H1 (cell line): ENCODE measurements at regions not wholly inside any gene's neighbourhood (a gene's known extent, or its start where the extent isn't known, plus 50 kb on each side); places are given as distances from the start of the nearest gene placed in this dataset.

ENCODE experiments used
- CTCF ChIA-PET: fragments of 300-600 bp; sonication (Branson Sonifier 250); formaldehyde crosslinking; loops from one replicate; lab custom pipeline; 2021; ENCODE audit not compliant: partially characterized antibody; lab: Charles Lee
- POLR2A ChIA-PET: fragments of 300-600 bp; sonication (Branson Sonifier 250); formaldehyde crosslinking; loops from one replicate; lab custom pipeline; 2021; ENCODE audit warnings: inconsistent platforms; ENCODE audit not compliant: partially characterized antibody; lab: Charles Lee
- DNase-seq, 2 experiments: peaks; one replicate each; pipeline versions ENCODE4 v3.0.0 to v3.0.0-alpha.2; 2010 to 2022; ENCODE audit warnings: low spot score in 2 of 2, low read depth in 1 of 2, mixed read lengths in 1 of 2
- FAIRE-seq: peaks from 2 replicates; lab custom pipeline; 2011; peaks lifted over from hg19 to GRCh38; lab: Jason Lieb, UNC
- H2AFZ ChIP-seq: 2 replicates; pipeline ENCODE4 v1.8.1; 2012; ENCODE audit warnings: low read length, inconsistent platforms
- H2AK5ac ChIP-seq: 2 replicates; pipeline ENCODE4 v1.6.1; 2013; ENCODE audit warnings: low read depth, low read length
- H2BK120ac ChIP-seq: replicated peaks from 2 replicates; pipeline ENCODE3; 2013; ENCODE audit warnings: low read depth, low read length, inconsistent platforms
- H2BK12ac ChIP-seq: 2 replicates; pipeline ENCODE4 v1.6.1; 2013; ENCODE audit warnings: low read depth, low read length
- H2BK15ac ChIP-seq: 2 replicates; pipeline ENCODE4 v1.6.1; 2013; ENCODE audit warnings: low read length
- H2BK20ac ChIP-seq: 2 replicates; pipeline ENCODE4 v1.6.1; 2013; ENCODE audit warnings: low read length
- H2BK5ac ChIP-seq: 2 replicates; pipeline ENCODE4 v1.6.1; 2013; ENCODE audit warnings: low read depth, low read length
- H3K14ac ChIP-seq: 2 replicates; pipeline ENCODE4 v1.6.1; 2013; ENCODE audit warnings: inconsistent platforms; ENCODE audit not compliant: insufficient read length
- H3K18ac ChIP-seq: 2 replicates; pipeline ENCODE4 v1.6.1; 2013; ENCODE audit warnings: low read length; ENCODE audit errors: extremely low read depth
- H3K23ac ChIP-seq: 2 replicates; pipeline ENCODE4 v1.6.1; 2013; ENCODE audit warnings: inconsistent platforms; ENCODE audit not compliant: insufficient read length
- H3K23me2 ChIP-seq: 2 replicates; pipeline ENCODE4 v1.6.1; 2013; ENCODE audit warnings: low read depth, low read length
- H3K27ac ChIP-seq: 2 replicates; pipeline ENCODE4 v1.6.1; 2011; ENCODE audit warnings: low read depth, low read length, inconsistent platforms
- H3K27me3 ChIP-seq, 4 experiments: replicated peaks in 1 of 4; 1 replicate in 1 of 4; 2 replicates in 3 of 4; pipeline versions ENCODE4 v1.6.1 to v1.8.1; 2011 to 2013; ENCODE audit warnings: low read length in 3 of 4, mild to moderate bottlenecking in 3 of 4, inconsistent platforms in 2 of 4, mixed read lengths in 2 of 4, moderate library complexity in 1 of 4; ENCODE audit not compliant: control insufficient read depth in 3 of 4, insufficient read depth in 3 of 4; ENCODE audit errors: extremely low read depth in 1 of 4
- H3K36me3 ChIP-seq, 4 experiments: 2 replicates each; pipeline versions ENCODE4 v1.6.1 to v1.8.1; 2011 to 2013; ENCODE audit warnings: mild to moderate bottlenecking in 4 of 4, low read length in 3 of 4, moderate library complexity in 2 of 4, control low read depth in 1 of 4, inconsistent platforms in 1 of 4; ENCODE audit not compliant: insufficient read depth in 4 of 4, control insufficient read depth in 2 of 4
- H3K4ac ChIP-seq: replicated peaks from 2 replicates; pipeline ENCODE3; 2013; ENCODE audit warnings: low read length, low read depth, mixed read lengths, inconsistent platforms; ENCODE audit not compliant: insufficient read length
- H3K4me1 ChIP-seq, 4 experiments: replicated peaks in 1 of 4; 1 replicate in 1 of 4; 2 replicates in 3 of 4; pipeline versions ENCODE4 v1.6.1 to v1.8.1; 2011 to 2013; ENCODE audit warnings: low read length in 3 of 4, inconsistent platforms in 2 of 4, mixed read lengths in 1 of 4; ENCODE audit not compliant: insufficient read depth in 4 of 4, control insufficient read depth in 3 of 4
- H3K4me2 ChIP-seq, 2 experiments: 2 replicates each; pipeline versions ENCODE4 v1.6.1 to v1.8.1; 2011 to 2013; ENCODE audit warnings: low read depth in 2 of 2, low read length in 2 of 2, control low read depth in 1 of 2, inconsistent platforms in 1 of 2, mild to moderate bottlenecking in 1 of 2; ENCODE audit not compliant: insufficient read depth in 1 of 2
- H3K4me3 ChIP-seq, 4 experiments: fragments of 200-600, 300-600 bp in 1 of 4; sonication (generic), shearing (Covaris generic), sonication (Bioruptor Twin) in 1 of 4; 2 replicates each; pipeline versions ENCODE4 v1.5.1 to v1.8.1; 2011 to 2016; ENCODE audit warnings: low read length in 4 of 4, low read depth in 3 of 4, control low read depth in 2 of 4, inconsistent platforms in 2 of 4, mild to moderate bottlenecking in 2 of 4, mixed read lengths in 1 of 4, moderate library complexity in 1 of 4; ENCODE audit not compliant: insufficient read depth in 2 of 4; ENCODE audit errors: extremely low read depth in 1 of 4
- H3K56ac ChIP-seq: replicated peaks from 2 replicates; pipeline ENCODE3; 2013; ENCODE audit warnings: low read depth, mild to moderate bottlenecking, mixed read lengths, low read length, inconsistent platforms; ENCODE audit not compliant: insufficient read length
- H3K79me1 ChIP-seq: 2 replicates; pipeline ENCODE4 v1.6.1; 2013; ENCODE audit warnings: low read depth, low read length, control low read depth
- H3K79me2 ChIP-seq, 2 experiments: 2 replicates each; pipeline versions ENCODE4 v1.6.1 to v1.8.1; 2012 to 2013; ENCODE audit warnings: low read length in 2 of 2, mild to moderate bottlenecking in 2 of 2, inconsistent platforms in 1 of 2; ENCODE audit not compliant: insufficient read depth in 2 of 2, control insufficient read depth in 1 of 2
- H3K9ac ChIP-seq, 4 experiments: replicated peaks in 1 of 4; 1 replicate in 1 of 4; 2 replicates in 3 of 4; pipeline versions ENCODE4 v1.6.1 to v1.8.1; 2011 to 2013; ENCODE audit warnings: low read depth in 3 of 4, low read length in 3 of 4, control low read depth in 2 of 4, mild to moderate bottlenecking in 2 of 4, moderate library complexity in 2 of 4, inconsistent platforms in 1 of 4; ENCODE audit errors: extremely low read depth in 1 of 4
- H3K9me3 ChIP-seq, 2 experiments: 2 replicates each; pipeline versions ENCODE4 v1.6.1 to v1.8.1; 2012 to 2013; ENCODE audit warnings: mild to moderate bottlenecking in 2 of 2, moderate library complexity in 2 of 2, control low read depth in 1 of 2, inconsistent platforms in 1 of 2, low read depth in 1 of 2, low read length in 1 of 2, mixed read lengths in 1 of 2; ENCODE audit not compliant: insufficient read depth in 2 of 2
- H4K20me1 ChIP-seq, 2 experiments: replicated peaks in 1 of 2; 2 replicates each; pipeline versions ENCODE3 to v1.8.1; 2011 to 2013; ENCODE audit warnings: inconsistent platforms in 2 of 2, low read length in 2 of 2, mild to moderate bottlenecking in 1 of 2; ENCODE audit not compliant: insufficient read depth in 2 of 2, control insufficient read depth in 1 of 2
- H4K5ac ChIP-seq: 2 replicates; pipeline ENCODE4 v1.6.1; 2013; ENCODE audit warnings: low read length, low read depth, mixed read lengths, inconsistent platforms; ENCODE audit not compliant: insufficient read length
- H4K8ac ChIP-seq: 2 replicates; pipeline ENCODE4 v1.8.0; 2013; ENCODE audit warnings: mild to moderate bottlenecking, moderate library complexity, low read length, inconsistent platforms; ENCODE audit not compliant: insufficient read depth; ENCODE audit errors: extremely low read depth
- H4K91ac ChIP-seq: replicated peaks from 2 replicates; pipeline ENCODE3; 2013; ENCODE audit warnings: low read length, mixed read lengths, inconsistent platforms; ENCODE audit not compliant: insufficient read length
- PHF8 ChIP-seq: fragments of 200-600 bp; sonication (generic); conservative IDR thresholded peaks from 2 replicates; pipeline ENCODE4 v1.7.1; 2012; ENCODE audit warnings: low read depth, mild to moderate bottlenecking, inconsistent platforms, low read length, moderate library complexity
- TF ChIP-seq, protein P1 (sequence below), 3 experiments: IDR thresholded peaks; 1 replicate in 2 of 3; 2 replicates in 1 of 3; pipeline versions ENCODE4 v1.5.1 to v1.6.1; 2011; ENCODE audit warnings: low read length in 3 of 3, mild to moderate bottlenecking in 3 of 3, inconsistent platforms in 2 of 3, low read depth in 1 of 3, moderate library complexity in 1 of 3; ENCODE audit not compliant: insufficient read depth in 1 of 3; ENCODE audit errors: control extremely low read depth in 1 of 3

DNA sequence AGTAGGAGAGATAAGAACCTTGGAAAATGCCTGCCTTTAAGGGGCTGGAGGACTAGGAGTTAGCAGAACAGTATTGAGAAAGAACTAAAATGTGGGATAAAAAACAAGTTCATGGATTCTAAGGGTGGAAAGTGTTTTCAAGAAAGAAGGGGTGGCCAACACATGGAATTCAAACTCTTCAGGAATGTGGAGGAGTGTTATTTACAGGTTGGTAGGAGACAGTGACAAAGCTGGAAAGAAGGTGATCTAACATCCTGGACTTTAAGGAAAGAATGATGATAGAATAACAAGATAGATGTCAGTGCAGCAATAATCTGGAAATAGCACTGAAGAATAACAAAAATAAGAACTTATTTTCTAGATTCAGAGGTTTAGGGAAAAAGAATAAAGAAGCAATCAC lies 54.0 kb upstream of the TNFRSF21 start:
- no peak overlapping the region for H2BK15ac ChIP-seq
- H3K9ac ChIP-seq = no peak overlapping the region
- H4K8ac ChIP-seq = no peak overlapping the region
- no peak overlapping the region for H2BK120ac ChIP-seq
- no peak overlapping the region for H2BK5ac ChIP-seq
- no peaks in the 10 kb centered on the region for H3K27me3 ChIP-seq
- H3K56ac ChIP-seq = no peak overlapping the region
- no peak overlapping the region for H3K4ac ChIP-seq
- no peak overlapping the region for H2AFZ ChIP-seq
- no peak overlapping the region for H3K27ac ChIP-seq
- H4K5ac ChIP-seq = no peak overlapping the region
- H4K91ac ChIP-seq = no peak overlapping the region
- H2BK12ac ChIP-seq = no peak overlapping the region
- no peaks in the 10 kb centered on the region for H3K36me3 ChIP-seq
- H3K18ac ChIP-seq = no peak overlapping the region
- no peaks in the 10 kb centered on the region for H3K9me3 ChIP-seq
- TF ChIP-seq PHF8 = no peak
- TF ChIP-seq, protein P1, sequence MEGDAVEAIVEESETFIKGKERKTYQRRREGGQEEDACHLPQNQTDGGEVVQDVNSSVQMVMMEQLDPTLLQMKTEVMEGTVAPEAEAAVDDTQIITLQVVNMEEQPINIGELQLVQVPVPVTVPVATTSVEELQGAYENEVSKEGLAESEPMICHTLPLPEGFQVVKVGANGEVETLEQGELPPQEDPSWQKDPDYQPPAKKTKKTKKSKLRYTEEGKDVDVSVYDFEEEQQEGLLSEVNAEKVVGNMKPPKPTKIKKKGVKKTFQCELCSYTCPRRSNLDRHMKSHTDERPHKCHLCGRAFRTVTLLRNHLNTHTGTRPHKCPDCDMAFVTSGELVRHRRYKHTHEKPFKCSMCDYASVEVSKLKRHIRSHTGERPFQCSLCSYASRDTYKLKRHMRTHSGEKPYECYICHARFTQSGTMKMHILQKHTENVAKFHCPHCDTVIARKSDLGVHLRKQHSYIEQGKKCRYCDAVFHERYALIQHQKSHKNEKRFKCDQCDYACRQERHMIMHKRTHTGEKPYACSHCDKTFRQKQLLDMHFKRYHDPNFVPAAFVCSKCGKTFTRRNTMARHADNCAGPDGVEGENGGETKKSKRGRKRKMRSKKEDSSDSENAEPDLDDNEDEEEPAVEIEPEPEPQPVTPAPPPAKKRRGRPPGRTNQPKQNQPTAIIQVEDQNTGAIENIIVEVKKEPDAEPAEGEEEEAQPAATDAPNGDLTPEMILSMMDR (IDR thresholded peaks at IDR 0.05; ENCODE audit: control extremely low read depth in 1 of 3, insufficient read depth in 1 of 3, low read depth in 1 of 3, low read length in 3 of 3) = no peak
- H4K20me1 ChIP-seq = no peaks in the 10 kb centered on the region
- H2BK20ac ChIP-seq = no peak overlapping the region
- no peaks in the 10 kb centered on the region for H3K4me1 ChIP-seq
- ChIA-PET CTCF (interaction anchor here (1.0 kb wide), 2 partner anchors 17 to 54 kb away, joined by 3 to 4 read pairs; partner anchors contain the start of gene TNFRSF21), POLR2A (interaction anchor here (0.9 to 1.0 kb wide), 2 partner anchors 13 to 28 kb away, joined by 3 read pairs; no protein-coding TSS in a partner anchor)
- H3K14ac ChIP-seq = no peak overlapping the region
- H3K79me2 ChIP-seq = no peaks in the 10 kb centered on the region
- H3K79me1 ChIP-seq = no peaks in the 10 kb centered on the region
- DNase-seq = no peak
- H3K23ac ChIP-seq = no peak overlapping the region
- no peak overlapping the region for H3K4me3 ChIP-seq
- no peak overlapping the region for H2AK5ac ChIP-seq
- no peak overlapping the region for H3K4me2 ChIP-seq
- FAIRE-seq = no peak
- H3K23me2 ChIP-seq = no peaks in the 10 kb centered on the region
